SK-N-SH (cell line): ENCODE measurements at regions not wholly inside any gene's neighbourhood (a gene's known extent, or its start where the extent isn't known, plus 50 kb on each side); places are given as distances from the start of the nearest gene placed in this dataset.

Experiments used
- CTCF ChIA-PET: fragments of 300-600, 350-600 bp; formaldehyde crosslinking; extraction: SDS; loops from one replicate; lab custom pipeline; 2021; lab: Yijun Ruan, JAX
- POLR2A ChIA-PET: fragments of 350-600 bp; sonication (Branson Sonifier 250); formaldehyde crosslinking; extraction: SDS; loops from one replicate; lab custom pipeline; 2020; ENCODE audit warnings: antibody characterized with exemption, inconsistent platforms; lab: Yijun Ruan, JAX
- DNase-seq: peaks from one replicate; pipeline ENCODE4 v3.0.0; 2012
- H2AFZ ChIP-seq: fragments of 200-600 bp; sonication (generic); 2 replicates; pipeline ENCODE4 v1.8.1; 2016; ENCODE audit warnings: antibody characterized with exemption, mild to moderate bottlenecking, low read depth
- H3F3A ChIP-seq: fragments of 200-600 bp; sonication (generic); replicated peaks from 2 replicates; pipeline ENCODE3; 2016; ENCODE audit warnings: antibody characterized with exemption, mild to moderate bottlenecking; ENCODE audit not compliant: insufficient read depth
- H3K27ac ChIP-seq, 2 experiments: fragments of 200-500 bp in 1 of 2; fragments of 200-600 bp in 1 of 2; sonication (Bioruptor generic) in 1 of 2; sonication (generic), shearing (Covaris generic) in 1 of 2; 2 replicates each; pipeline versions ENCODE4 v1.5.1 to v1.6.1; 2014 to 2016; ENCODE audit warnings: low read depth in 2 of 2, inconsistent platforms in 1 of 2, low read length in 1 of 2, mild to moderate bottlenecking in 1 of 2, mixed read lengths in 1 of 2
- H3K27me3 ChIP-seq: fragments of 200-600 bp; sonication (generic), shearing (Covaris generic); 2 replicates; pipeline ENCODE4 v1.6.1; 2016; ENCODE audit warnings: mixed run types; ENCODE audit not compliant: insufficient read depth
- H3K36me3 ChIP-seq, 2 experiments: fragments of 200-500 bp in 1 of 2; fragments of 200-600 bp in 1 of 2; sonication (Bioruptor generic) in 1 of 2; sonication (generic) in 1 of 2; replicated peaks in 1 of 2; 2 replicates each; pipeline versions ENCODE3 to v1.5.1; 2014 to 2016; ENCODE audit warnings: low read length in 1 of 2, mild to moderate bottlenecking in 1 of 2; ENCODE audit not compliant: insufficient read depth in 2 of 2, control insufficient read depth in 1 of 2
- H3K4me1 ChIP-seq, 2 experiments: fragments of 200-500 bp in 1 of 2; fragments of 200-600 bp in 1 of 2; sonication (Bioruptor generic) in 1 of 2; sonication (generic), shearing (Covaris generic) in 1 of 2; 2 replicates each; pipeline versions ENCODE4 v1.5.1 to v1.6.1; 2014 to 2016; ENCODE audit warnings: low read depth in 1 of 2, low read length in 1 of 2, mixed run types in 1 of 2; ENCODE audit not compliant: insufficient read depth in 2 of 2, control insufficient read depth in 1 of 2
- H3K4me2 ChIP-seq: fragments of 200-600 bp; sonication (generic), shearing (Covaris generic); 2 replicates; pipeline ENCODE4 v1.6.1; 2017; ENCODE audit warnings: mixed run types
- H3K4me3 ChIP-seq, 2 experiments: fragments of 200-500 bp in 1 of 2; fragments of 200-600 bp in 1 of 2; sonication (Bioruptor generic) in 1 of 2; sonication (generic), shearing (Covaris generic) in 1 of 2; 2 replicates each; pipeline versions ENCODE4 v1.5.1 to v1.8.1; 2014 to 2016; ENCODE audit warnings: low read depth in 2 of 2, inconsistent platforms in 1 of 2, low read length in 1 of 2, mild to moderate bottlenecking in 1 of 2, mixed read lengths in 1 of 2, moderate library complexity in 1 of 2
- H3K79me2 ChIP-seq: fragments of 200-600 bp; sonication (generic); 2 replicates; pipeline ENCODE4 v1.8.1; 2017; ENCODE audit warnings: mild to moderate bottlenecking; ENCODE audit not compliant: insufficient read depth
- H3K9ac ChIP-seq: fragments of 200-600 bp; sonication (generic); 2 replicates; pipeline ENCODE4 v1.6.1; 2017; ENCODE audit warnings: mixed run types
- H3K9me2 ChIP-seq: fragments of 200-600 bp; sonication (generic); 2 replicates; pipeline ENCODE4 v1.6.1; 2017; ENCODE audit warnings: mixed run types
- H3K9me3 ChIP-seq: fragments of 200-600 bp; sonication (generic); 2 replicates; pipeline ENCODE4 v1.6.1; 2017; ENCODE audit warnings: mixed run types, mild to moderate bottlenecking, moderate library complexity
- H4K20me1 ChIP-seq: fragments of 200-600 bp; sonication (generic); 2 replicates; pipeline ENCODE4 v1.6.1; 2017; ENCODE audit warnings: mild to moderate bottlenecking, mixed run types; ENCODE audit not compliant: insufficient read depth
- FOSL2 ChIP-seq: IDR thresholded peaks from 2 replicates; pipeline ENCODE4 v1.4.0; 2012; ENCODE audit warnings: low read depth, mild to moderate bottlenecking, moderate library complexity, borderline replicate concordance
- GATA2 ChIP-seq: sonication (generic); formaldehyde crosslinking; IDR thresholded peaks from 2 replicates; pipeline ENCODE4 v1.5.0; 2020; ENCODE audit warnings: mild to moderate bottlenecking, missing genetic modification reagents
- MXI1 ChIP-seq: IDR thresholded peaks from 2 replicates; pipeline ENCODE4 v1.6.1; 2012; ENCODE audit warnings: mild to moderate bottlenecking, low read depth, low read length, improper control_type of control experiment
- NRF1 ChIP-seq: IDR thresholded peaks from 2 replicates; pipeline ENCODE4 v1.6.1; 2012; ENCODE audit warnings: low read depth, mild to moderate bottlenecking, low read length
- TCF12 ChIP-seq: IDR thresholded peaks from 2 replicates; pipeline ENCODE4 v1.4.0; 2012
- WGBS: methylation state at CpG from one replicate; pipeline ENCODE4 v1.1.6; 2017; ENCODE audit warnings: low lambda C conversion rate; 5-methylcytosine and 5-hydroxymethylcytosine counted together
- TF ChIP-seq, protein P1 (sequence below): IDR thresholded peaks from 2 replicates; pipeline ENCODE4 v1.4.0; 2012; ENCODE audit warnings: low read depth, borderline replicate concordance
- TF ChIP-seq, protein P2 (sequence below): fragments of 150-350 bp; IDR thresholded peaks from 2 replicates; pipeline ENCODE4 v1.6.1; 2016; ENCODE audit warnings: mild to moderate bottlenecking, low read depth, low read length
- TF ChIP-seq, protein P3 (sequence below): IDR thresholded peaks from 2 replicates; pipeline ENCODE4 v1.4.0; 2012; ENCODE audit warnings: low read depth, borderline replicate concordance
- TF ChIP-seq, protein P4 (sequence below): IDR thresholded peaks from 2 replicates; pipeline ENCODE4 v1.4.0; 2012; ENCODE audit warnings: low read depth

DNA sequence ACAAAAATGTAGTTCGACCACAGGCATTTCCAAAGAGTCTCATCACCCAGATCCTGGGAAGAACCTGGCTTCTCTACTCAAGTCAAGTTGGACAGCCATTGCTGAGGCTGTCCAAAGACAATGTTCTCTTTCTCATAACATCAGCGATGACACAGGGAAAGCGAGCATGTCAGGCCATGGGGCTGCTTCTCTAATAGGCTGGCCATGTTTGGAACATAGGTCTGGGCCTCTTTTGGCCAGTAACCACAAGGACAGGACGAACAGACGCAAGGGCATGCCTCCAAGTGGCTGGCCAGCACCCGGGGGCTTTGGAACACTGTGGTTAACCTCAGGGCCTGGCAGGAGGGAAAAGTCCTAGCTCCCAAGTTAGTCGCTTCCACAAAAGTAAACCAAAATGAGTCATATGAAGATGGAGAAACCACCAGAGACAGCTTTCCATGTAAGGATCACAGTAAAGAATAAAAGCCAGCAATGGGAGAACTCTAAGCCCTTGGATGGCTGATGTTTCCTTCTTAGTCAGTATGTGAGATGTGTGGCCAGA is 80.6 kb upstream of the SLC44A3 start (continued):
- TF ChIP-seq, protein P1, sequence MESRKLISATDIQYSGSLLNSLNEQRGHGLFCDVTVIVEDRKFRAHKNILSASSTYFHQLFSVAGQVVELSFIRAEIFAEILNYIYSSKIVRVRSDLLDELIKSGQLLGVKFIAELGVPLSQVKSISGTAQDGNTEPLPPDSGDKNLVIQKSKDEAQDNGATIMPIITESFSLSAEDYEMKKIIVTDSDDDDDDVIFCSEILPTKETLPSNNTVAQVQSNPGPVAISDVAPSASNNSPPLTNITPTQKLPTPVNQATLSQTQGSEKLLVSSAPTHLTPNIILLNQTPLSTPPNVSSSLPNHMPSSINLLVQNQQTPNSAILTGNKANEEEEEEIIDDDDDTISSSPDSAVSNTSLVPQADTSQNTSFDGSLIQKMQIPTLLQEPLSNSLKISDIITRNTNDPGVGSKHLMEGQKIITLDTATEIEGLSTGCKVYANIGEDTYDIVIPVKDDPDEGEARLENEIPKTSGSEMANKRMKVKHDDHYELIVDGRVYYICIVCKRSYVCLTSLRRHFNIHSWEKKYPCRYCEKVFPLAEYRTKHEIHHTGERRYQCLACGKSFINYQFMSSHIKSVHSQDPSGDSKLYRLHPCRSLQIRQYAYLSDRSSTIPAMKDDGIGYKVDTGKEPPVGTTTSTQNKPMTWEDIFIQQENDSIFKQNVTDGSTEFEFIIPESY: no peak
- TF ChIP-seq, protein P2, sequence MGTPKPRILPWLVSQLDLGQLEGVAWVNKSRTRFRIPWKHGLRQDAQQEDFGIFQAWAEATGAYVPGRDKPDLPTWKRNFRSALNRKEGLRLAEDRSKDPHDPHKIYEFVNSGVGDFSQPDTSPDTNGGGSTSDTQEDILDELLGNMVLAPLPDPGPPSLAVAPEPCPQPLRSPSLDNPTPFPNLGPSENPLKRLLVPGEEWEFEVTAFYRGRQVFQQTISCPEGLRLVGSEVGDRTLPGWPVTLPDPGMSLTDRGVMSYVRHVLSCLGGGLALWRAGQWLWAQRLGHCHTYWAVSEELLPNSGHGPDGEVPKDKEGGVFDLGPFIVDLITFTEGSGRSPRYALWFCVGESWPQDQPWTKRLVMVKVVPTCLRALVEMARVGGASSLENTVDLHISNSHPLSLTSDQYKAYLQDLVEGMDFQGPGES: no peak
- TF ChIP-seq FOSL2 (peak; percentile 61; the same call in 1 of the 2 replicates), MXI1 (no peak), TCF12 (peak; percentile 83), GATA2 (CRISPR knock-in tag) (no peak)
- TF ChIP-seq, protein P3, sequence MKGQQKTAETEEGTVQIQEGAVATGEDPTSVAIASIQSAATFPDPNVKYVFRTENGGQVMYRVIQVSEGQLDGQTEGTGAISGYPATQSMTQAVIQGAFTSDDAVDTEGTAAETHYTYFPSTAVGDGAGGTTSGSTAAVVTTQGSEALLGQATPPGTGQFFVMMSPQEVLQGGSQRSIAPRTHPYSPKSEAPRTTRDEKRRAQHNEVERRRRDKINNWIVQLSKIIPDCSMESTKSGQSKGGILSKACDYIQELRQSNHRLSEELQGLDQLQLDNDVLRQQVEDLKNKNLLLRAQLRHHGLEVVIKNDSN: no peak
- TF ChIP-seq, protein P4, sequence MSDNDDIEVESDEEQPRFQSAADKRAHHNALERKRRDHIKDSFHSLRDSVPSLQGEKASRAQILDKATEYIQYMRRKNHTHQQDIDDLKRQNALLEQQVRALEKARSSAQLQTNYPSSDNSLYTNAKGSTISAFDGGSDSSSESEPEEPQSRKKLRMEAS: no peak

DNA sequence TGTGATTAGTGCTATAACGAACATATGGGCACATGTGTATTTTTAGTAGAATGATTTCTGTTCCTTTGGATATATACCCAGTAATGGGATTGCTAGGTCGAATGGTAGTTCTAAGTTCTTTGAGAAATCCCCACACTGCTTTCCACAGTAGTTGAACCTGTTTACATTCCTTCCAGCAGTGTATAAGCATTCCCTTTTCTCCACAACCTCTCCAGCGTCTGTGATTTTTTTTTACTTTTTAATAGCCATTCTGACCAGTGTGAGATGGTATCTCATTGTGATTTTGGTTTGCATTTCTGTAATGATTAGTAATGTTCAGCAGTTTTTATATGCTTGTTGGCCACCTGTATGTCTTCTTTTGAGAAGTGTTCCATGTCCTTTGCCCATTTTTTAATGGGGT is 81.8 kb upstream of the SLC44A3 start:
- ChIA-PET POLR2A (no interaction called here), CTCF (interaction anchor here (0.7 kb wide), 1 partner anchor 711 kb away, joined by 3 read pairs; no protein-coding TSS in a partner anchor)
- Histone ChIP-seq H3K9me2 (no peaks in the 10 kb centered on the region), H3K9ac (no peak overlapping the region), H3K4me2 (no peak overlapping the region), H4K20me1 (no peaks in the 10 kb centered on the region), H3K79me2 (no peaks in the 10 kb centered on the region), H3K27ac (no peak overlapping the region), H3K36me3 (no peaks in the 10 kb centered on the region), H3K27me3 (no peaks in the 10 kb centered on the region), H3K4me1 (peaks cover 0 to 19% of the 10 kb centered on the region in 2 experiments; a peak in 2 of 4 replicates), H3K4me3 (no peak overlapping the region), H3K9me3 (no peaks in the 10 kb centered on the region), H3F3A (peaks cover 12% of the 10 kb centered on the region), H2AFZ (no peak overlapping the region)
- TF ChIP-seq NRF1: no peak
- 83% methylated on average over 3 of the region's 3 CpGs for WGBS
- no peak for DNase-seq
